H1 (cell line): ENCODE measurements at regions not wholly inside any gene's neighbourhood (a gene's known extent, or its start where the extent isn't known, plus 50 kb on each side); places are given as distances from the start of the nearest gene placed in this dataset.

Experiments used
- CTCF ChIA-PET: fragments of 300-600 bp; sonication (Branson Sonifier 250); formaldehyde crosslinking; loops from one replicate; lab custom pipeline; 2021; ENCODE audit not compliant: partially characterized antibody; lab: Charles Lee
- POLR2A ChIA-PET: fragments of 300-600 bp; sonication (Branson Sonifier 250); formaldehyde crosslinking; loops from one replicate; lab custom pipeline; 2021; ENCODE audit warnings: inconsistent platforms; ENCODE audit not compliant: partially characterized antibody; lab: Charles Lee
- DNase-seq, 2 experiments: peaks; one replicate each; pipeline versions ENCODE4 v3.0.0 to v3.0.0-alpha.2; 2010 to 2022; ENCODE audit warnings: low spot score in 2 of 2, low read depth in 1 of 2, mixed read lengths in 1 of 2
- FAIRE-seq: peaks from 2 replicates; lab custom pipeline; 2011; peaks lifted over from hg19 to GRCh38; lab: Jason Lieb, UNC
- H2AFZ ChIP-seq: 2 replicates; pipeline ENCODE4 v1.8.1; 2012; ENCODE audit warnings: low read length, inconsistent platforms
- H2AK5ac ChIP-seq: 2 replicates; pipeline ENCODE4 v1.6.1; 2013; ENCODE audit warnings: low read depth, low read length
- H2BK120ac ChIP-seq: replicated peaks from 2 replicates; pipeline ENCODE3; 2013; ENCODE audit warnings: low read depth, low read length, inconsistent platforms
- H2BK12ac ChIP-seq: 2 replicates; pipeline ENCODE4 v1.6.1; 2013; ENCODE audit warnings: low read depth, low read length
- H2BK15ac ChIP-seq: 2 replicates; pipeline ENCODE4 v1.6.1; 2013; ENCODE audit warnings: low read length
- H2BK20ac ChIP-seq: 2 replicates; pipeline ENCODE4 v1.6.1; 2013; ENCODE audit warnings: low read length
- H2BK5ac ChIP-seq: 2 replicates; pipeline ENCODE4 v1.6.1; 2013; ENCODE audit warnings: low read depth, low read length
- H3K14ac ChIP-seq: 2 replicates; pipeline ENCODE4 v1.6.1; 2013; ENCODE audit warnings: inconsistent platforms; ENCODE audit not compliant: insufficient read length
- H3K18ac ChIP-seq: 2 replicates; pipeline ENCODE4 v1.6.1; 2013; ENCODE audit warnings: low read length; ENCODE audit errors: extremely low read depth
- H3K23ac ChIP-seq: 2 replicates; pipeline ENCODE4 v1.6.1; 2013; ENCODE audit warnings: inconsistent platforms; ENCODE audit not compliant: insufficient read length
- H3K23me2 ChIP-seq: 2 replicates; pipeline ENCODE4 v1.6.1; 2013; ENCODE audit warnings: low read depth, low read length
- H3K27ac ChIP-seq: 2 replicates; pipeline ENCODE4 v1.6.1; 2011; ENCODE audit warnings: low read depth, low read length, inconsistent platforms
- H3K27me3 ChIP-seq, 4 experiments: replicated peaks in 1 of 4; 1 replicate in 1 of 4; 2 replicates in 3 of 4; pipeline versions ENCODE4 v1.6.1 to v1.8.1; 2011 to 2013; ENCODE audit warnings: low read length in 3 of 4, mild to moderate bottlenecking in 3 of 4, inconsistent platforms in 2 of 4, mixed read lengths in 2 of 4, moderate library complexity in 1 of 4; ENCODE audit not compliant: control insufficient read depth in 3 of 4, insufficient read depth in 3 of 4; ENCODE audit errors: extremely low read depth in 1 of 4
- H3K36me3 ChIP-seq, 4 experiments: 2 replicates each; pipeline versions ENCODE4 v1.6.1 to v1.8.1; 2011 to 2013; ENCODE audit warnings: mild to moderate bottlenecking in 4 of 4, low read length in 3 of 4, moderate library complexity in 2 of 4, control low read depth in 1 of 4, inconsistent platforms in 1 of 4; ENCODE audit not compliant: insufficient read depth in 4 of 4, control insufficient read depth in 2 of 4
- H3K4ac ChIP-seq: replicated peaks from 2 replicates; pipeline ENCODE3; 2013; ENCODE audit warnings: low read length, low read depth, mixed read lengths, inconsistent platforms; ENCODE audit not compliant: insufficient read length
- H3K4me1 ChIP-seq, 4 experiments: replicated peaks in 1 of 4; 1 replicate in 1 of 4; 2 replicates in 3 of 4; pipeline versions ENCODE4 v1.6.1 to v1.8.1; 2011 to 2013; ENCODE audit warnings: low read length in 3 of 4, inconsistent platforms in 2 of 4, mixed read lengths in 1 of 4; ENCODE audit not compliant: insufficient read depth in 4 of 4, control insufficient read depth in 3 of 4
- H3K4me2 ChIP-seq, 2 experiments: 2 replicates each; pipeline versions ENCODE4 v1.6.1 to v1.8.1; 2011 to 2013; ENCODE audit warnings: low read depth in 2 of 2, low read length in 2 of 2, control low read depth in 1 of 2, inconsistent platforms in 1 of 2, mild to moderate bottlenecking in 1 of 2; ENCODE audit not compliant: insufficient read depth in 1 of 2
- H3K4me3 ChIP-seq, 4 experiments: fragments of 200-600, 300-600 bp in 1 of 4; sonication (generic), shearing (Covaris generic), sonication (Bioruptor Twin) in 1 of 4; 2 replicates each; pipeline versions ENCODE4 v1.5.1 to v1.8.1; 2011 to 2016; ENCODE audit warnings: low read length in 4 of 4, low read depth in 3 of 4, control low read depth in 2 of 4, inconsistent platforms in 2 of 4, mild to moderate bottlenecking in 2 of 4, mixed read lengths in 1 of 4, moderate library complexity in 1 of 4; ENCODE audit not compliant: insufficient read depth in 2 of 4; ENCODE audit errors: extremely low read depth in 1 of 4
- H3K56ac ChIP-seq: replicated peaks from 2 replicates; pipeline ENCODE3; 2013; ENCODE audit warnings: low read depth, mild to moderate bottlenecking, mixed read lengths, low read length, inconsistent platforms; ENCODE audit not compliant: insufficient read length
- H3K79me1 ChIP-seq: 2 replicates; pipeline ENCODE4 v1.6.1; 2013; ENCODE audit warnings: low read depth, low read length, control low read depth
- H3K79me2 ChIP-seq, 2 experiments: 2 replicates each; pipeline versions ENCODE4 v1.6.1 to v1.8.1; 2012 to 2013; ENCODE audit warnings: low read length in 2 of 2, mild to moderate bottlenecking in 2 of 2, inconsistent platforms in 1 of 2; ENCODE audit not compliant: insufficient read depth in 2 of 2, control insufficient read depth in 1 of 2
- H3K9ac ChIP-seq, 4 experiments: replicated peaks in 1 of 4; 1 replicate in 1 of 4; 2 replicates in 3 of 4; pipeline versions ENCODE4 v1.6.1 to v1.8.1; 2011 to 2013; ENCODE audit warnings: low read depth in 3 of 4, low read length in 3 of 4, control low read depth in 2 of 4, mild to moderate bottlenecking in 2 of 4, moderate library complexity in 2 of 4, inconsistent platforms in 1 of 4; ENCODE audit errors: extremely low read depth in 1 of 4
- H3K9me3 ChIP-seq, 2 experiments: 2 replicates each; pipeline versions ENCODE4 v1.6.1 to v1.8.1; 2012 to 2013; ENCODE audit warnings: mild to moderate bottlenecking in 2 of 2, moderate library complexity in 2 of 2, control low read depth in 1 of 2, inconsistent platforms in 1 of 2, low read depth in 1 of 2, low read length in 1 of 2, mixed read lengths in 1 of 2; ENCODE audit not compliant: insufficient read depth in 2 of 2
- H4K20me1 ChIP-seq, 2 experiments: replicated peaks in 1 of 2; 2 replicates each; pipeline versions ENCODE3 to v1.8.1; 2011 to 2013; ENCODE audit warnings: inconsistent platforms in 2 of 2, low read length in 2 of 2, mild to moderate bottlenecking in 1 of 2; ENCODE audit not compliant: insufficient read depth in 2 of 2, control insufficient read depth in 1 of 2
- H4K5ac ChIP-seq: 2 replicates; pipeline ENCODE4 v1.6.1; 2013; ENCODE audit warnings: low read length, low read depth, mixed read lengths, inconsistent platforms; ENCODE audit not compliant: insufficient read length
- H4K8ac ChIP-seq: 2 replicates; pipeline ENCODE4 v1.8.0; 2013; ENCODE audit warnings: mild to moderate bottlenecking, moderate library complexity, low read length, inconsistent platforms; ENCODE audit not compliant: insufficient read depth; ENCODE audit errors: extremely low read depth
- H4K91ac ChIP-seq: replicated peaks from 2 replicates; pipeline ENCODE3; 2013; ENCODE audit warnings: low read length, mixed read lengths, inconsistent platforms; ENCODE audit not compliant: insufficient read length
- CEBPB ChIP-seq: IDR thresholded peaks from 2 replicates; pipeline ENCODE4 v1.6.1; 2012; ENCODE audit warnings: low read depth, low read length
- CREB1 ChIP-seq: IDR thresholded peaks from 2 replicates; pipeline ENCODE4 v1.6.1; 2012; ENCODE audit warnings: inconsistent platforms
- EZH2 ChIP-seq: fragments of 200-600 bp; sonication (generic); IDR thresholded peaks from 2 replicates; pipeline ENCODE4 v1.7.1; 2012; ENCODE audit warnings: low read depth, mild to moderate bottlenecking, moderate library complexity, low read length, inconsistent platforms; ENCODE audit not compliant: severe bottlenecking
- HDAC2 ChIP-seq, 2 experiments: fragments of 300-600 bp in 1 of 2; sonication (generic) in 1 of 2; IDR thresholded peaks; 2 replicates each; pipeline ENCODE4 v1.6.1; 2011 to 2012; ENCODE audit warnings: low read depth in 2 of 2, low read length in 2 of 2, mild to moderate bottlenecking in 2 of 2, moderate library complexity in 2 of 2, borderline replicate concordance in 1 of 2, inconsistent platforms in 1 of 2
- HDAC6 ChIP-seq: IDR thresholded peaks from one replicate; pipeline ENCODE4 v1.7.1; 2012; ENCODE audit warnings: low read depth, mild to moderate bottlenecking, inconsistent platforms, low read length, moderate library complexity
- KDM5A ChIP-seq: fragments of 200-600 bp; IDR thresholded peaks from 2 replicates; pipeline ENCODE4 v1.7.1; 2012; ENCODE audit warnings: mild to moderate bottlenecking, low read length, inconsistent platforms, mixed read lengths
- RBBP5 ChIP-seq: IDR thresholded peaks from 2 replicates; pipeline ENCODE4 v1.7.1; 2012; ENCODE audit warnings: low read depth, mild to moderate bottlenecking, inconsistent platforms, low read length, moderate library complexity, borderline replicate concordance
- TAF1 ChIP-seq: IDR thresholded peaks from 2 replicates; pipeline ENCODE4 v1.6.1; 2011; ENCODE audit warnings: mild to moderate bottlenecking, low read depth, low read length
- TEAD4 ChIP-seq: IDR thresholded peaks from 2 replicates; pipeline ENCODE4 v1.6.1; 2012; ENCODE audit warnings: low read depth, low read length, inconsistent platforms, mixed read lengths
- ZNF274 ChIP-seq: IDR thresholded peaks from 2 replicates; pipeline ENCODE4 v1.7.0; 2012; ENCODE audit warnings: low read length, borderline replicate concordance; ENCODE audit errors: extremely low read depth
- whole genome bisulfite sequencing, 2 experiments: shearing (Covaris generic) in 1 of 2; methylation state at CpG; one replicate each; pipeline versions ENCODE4 v1.1.6 to v1.1.7; 2013 to 2015; ENCODE audit warnings: low lambda C conversion rate in 2 of 2, mixed read lengths in 2 of 2, inconsistent platforms in 1 of 2, low coverage in 1 of 2, missing lambda C conversion rate in 1 of 2; ENCODE audit not compliant: insufficient replicate concordance in 2 of 2, insufficient coverage in 1 of 2, insufficient read length in 1 of 2; ENCODE audit errors: extremely low coverage in 1 of 2, missing lambda C conversion rate in 1 of 2; 5-methylcytosine and 5-hydroxymethylcytosine counted together

GRCh38 chrX:129025376-129025775, 497.9 kb downstream of the SMARCA1 start:
- Histone ChIP-seq H3K23me2 (no peaks in the 10 kb centered on the region), H3K4ac (no peak overlapping the region), H4K91ac (no peak overlapping the region), H2BK120ac (no peak overlapping the region), H3K79me1 (no peaks in the 10 kb centered on the region), H3K4me1 (no peaks in the 10 kb centered on the region), H2AFZ (no peak overlapping the region), H2AK5ac (no peak overlapping the region), H3K4me3 (no peak overlapping the region), H3K23ac (no peak overlapping the region), H4K5ac (no peak overlapping the region), H4K20me1 (no peaks in the 10 kb centered on the region), H3K79me2 (no peaks in the 10 kb centered on the region), H3K9me3 (no peaks in the 10 kb centered on the region), H3K14ac (no peak overlapping the region), H2BK5ac (no peak overlapping the region), H3K4me2 (no peak overlapping the region), H4K8ac (no peak overlapping the region), H2BK20ac (no peak overlapping the region), H3K36me3 (no peaks in the 10 kb centered on the region), H3K18ac (no peak overlapping the region), H3K9ac (no peak overlapping the region), H2BK12ac (no peak overlapping the region), H2BK15ac (no peak overlapping the region), H3K27ac (no peak overlapping the region), H3K27me3 (no peaks in the 10 kb centered on the region), H3K56ac (no peak overlapping the region)
- no peak for DNase-seq
- ChIA-PET CTCF (no interaction called here), POLR2A (no interaction called here)
- FAIRE-seq, result no peak
- TF ChIP-seq CREB1 (no peak), CEBPB (no peak), TEAD4 (no peak), ZNF274 (no peak), HDAC2 (IDR thresholded peaks at IDR 0.05; ENCODE audit: borderline replicate concordance in 1 of 2, low read depth in 2 of 2, low read length in 2 of 2) (no peak), EZH2 (no peak), KDM5A (no peak), HDAC6 (no peak), TAF1 (no peak), RBBP5 (no peak)
- 72% methylated on average over 4 of the region's 4 CpGs; no CpG with 5 or more reads in 1 of the 2 experiments for WGBS, 2 experiments
